Renal cortex interstitium (tissue), 11 donors: ENCODE measurements at regions not wholly inside any gene's neighbourhood (a gene's known extent, or its start where the extent isn't known, plus 50 kb on each side); places are given as distances from the start of the nearest gene placed in this dataset.

Experiments used
- DNase-seq, 11 donors: peaks; one replicate each; pipeline ENCODE4 v3.0.0-alpha.2; 2013; ENCODE audit warnings: low read depth in 9 of 11, low spot score in 4 of 11; ENCODE audit errors: extremely low read depth in 1 of 11

GRCh38 chr13:82702513-82702912 is 1179.8 kb downstream of the SLITRK1 start:
- DNase-seq = no peak

- no peak for DNase-seq
Observed at GRCh38 chr13:82701020-82701419, 1181.3 kb downstream of the SLITRK1 start.

DNA sequence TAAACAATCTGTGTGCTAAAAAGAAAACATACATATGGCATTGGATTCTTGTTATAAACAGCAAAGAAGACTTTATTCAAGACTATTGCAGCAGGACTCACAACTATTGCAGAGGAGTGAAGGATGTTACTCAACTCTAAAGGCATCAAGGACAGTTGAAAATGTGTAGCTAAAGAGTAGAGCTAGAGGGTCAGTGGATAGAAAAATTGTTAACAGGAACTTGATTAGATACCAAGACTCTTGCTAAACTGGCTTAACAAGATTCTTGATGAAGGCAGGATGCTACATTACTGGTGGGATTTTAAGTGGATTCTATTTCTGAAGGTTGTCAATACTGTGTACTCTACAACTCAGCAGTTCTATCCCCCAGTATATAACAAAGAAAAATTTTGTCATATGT is 1183.3 kb downstream of the SLITRK1 start:
- DNase-seq = no peak

GRCh38 chr13:82698383-82698782 is 1183.9 kb downstream of the SLITRK1 start:
- no peak for DNase-seq

DNA sequence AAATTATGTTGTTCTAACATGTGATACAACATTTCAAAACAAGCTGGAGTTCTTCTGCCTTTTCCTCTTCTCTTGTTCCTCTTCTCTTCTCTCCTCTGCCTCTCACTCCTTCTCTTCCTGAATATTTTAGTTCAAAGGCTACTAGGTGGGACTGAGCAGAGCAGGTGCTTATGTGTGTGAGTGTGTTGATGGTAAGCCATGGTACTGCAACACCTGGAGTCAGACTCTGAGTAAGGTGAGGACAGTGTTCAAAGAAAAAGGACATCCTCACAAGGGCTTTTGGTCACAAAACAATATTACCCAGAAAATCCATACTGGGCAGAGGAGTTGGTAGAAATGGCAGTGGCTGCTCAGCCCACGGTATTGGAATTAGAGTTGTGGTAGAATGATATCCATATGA is 1188.7 kb downstream of the SLITRK1 start:
- no peak for DNase-seq

- no peak for DNase-seq
Observed at GRCh38 chr13:82688400-82688994, 1193.8 kb downstream of the SLITRK1 start.

DNA sequence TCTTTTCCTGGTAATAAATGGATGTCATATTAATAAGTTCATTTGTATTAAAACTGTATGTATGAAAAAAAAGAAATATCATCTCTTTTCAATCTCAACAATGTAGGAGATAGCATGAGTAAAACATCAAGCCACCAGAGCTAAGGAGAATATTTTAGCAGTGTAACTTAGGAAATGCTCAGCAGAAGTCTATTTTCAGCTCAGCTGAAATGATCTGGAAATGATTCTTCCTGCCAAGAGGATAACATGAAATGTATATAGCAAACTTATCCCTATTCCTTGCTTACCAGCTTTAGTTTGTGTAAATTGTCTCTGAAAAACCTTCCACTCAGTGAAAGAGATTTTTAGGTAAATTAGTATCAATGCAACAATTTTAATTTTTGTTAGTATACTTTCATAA is 1194.4 kb downstream of the SLITRK1 start:
- DNase-seq = no peak

DNA sequence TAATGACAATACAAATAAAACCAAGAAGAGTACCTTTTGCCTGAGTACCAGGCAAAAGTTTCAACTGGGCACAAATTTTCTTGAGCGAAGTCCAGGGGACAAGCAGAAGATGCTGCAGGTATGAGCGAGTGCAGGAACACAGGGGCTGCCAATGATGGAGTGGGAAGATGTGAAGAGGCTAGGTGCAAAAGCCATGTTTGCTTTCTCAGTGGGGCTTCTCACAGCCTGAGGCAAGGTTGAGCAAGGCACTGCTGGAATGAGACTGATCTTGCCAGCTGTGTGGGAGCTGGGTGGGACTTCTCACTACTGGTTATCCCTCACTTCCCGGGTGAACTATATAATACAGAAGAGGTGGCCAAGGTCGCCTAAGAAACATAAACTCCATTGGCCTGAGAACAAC is 1200.7 kb downstream of the SLITRK1 start:
- no peak for DNase-seq

DNA sequence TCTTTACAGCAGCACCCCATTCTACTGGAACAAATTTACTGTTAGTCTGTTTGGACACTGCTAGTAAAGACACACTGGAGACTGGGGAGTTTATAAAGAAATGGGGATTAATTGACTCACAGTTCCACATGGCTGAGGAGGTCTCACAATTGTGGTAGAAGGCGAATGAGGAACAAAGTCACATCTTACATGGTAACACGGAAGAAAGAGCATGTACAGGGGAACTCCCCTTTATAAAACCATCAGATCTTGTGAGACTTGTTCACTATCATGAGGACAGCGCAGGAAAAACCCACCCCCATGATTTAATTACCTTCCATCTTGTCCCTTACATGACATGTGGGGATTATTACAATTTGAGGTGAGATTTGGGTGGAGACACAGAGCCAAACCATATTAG is 1204.2 kb downstream of the SLITRK1 start:
- DNase-seq = no peak

GRCh38 chr13:82675024-82675423 is 1207.2 kb downstream of the SLITRK1 start:
- DNase-seq = no peak

DNA sequence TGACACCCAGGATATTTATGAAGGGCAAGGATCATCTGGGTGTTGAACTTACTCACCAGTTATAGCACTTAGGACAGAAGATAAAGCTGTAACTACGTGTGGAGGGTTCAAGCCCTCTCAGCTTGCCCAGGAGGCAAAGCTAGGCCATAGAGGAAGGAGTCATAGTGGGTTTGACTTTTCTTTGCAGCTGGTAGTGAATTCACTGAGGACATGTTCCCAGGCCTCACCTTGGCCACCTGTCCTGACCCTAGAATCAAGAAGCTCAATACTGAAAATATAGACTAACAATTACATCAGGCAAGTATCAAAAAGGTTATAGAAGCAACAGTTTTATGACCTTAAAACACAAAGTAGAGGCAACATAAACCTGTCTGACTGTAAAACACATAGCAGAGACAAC is 1207.7 kb downstream of the SLITRK1 start:
- no peak for DNase-seq

GRCh38 chr13:82672248-82672647 is 1210.0 kb downstream of the SLITRK1 start:
- no peak for DNase-seq

DNA sequence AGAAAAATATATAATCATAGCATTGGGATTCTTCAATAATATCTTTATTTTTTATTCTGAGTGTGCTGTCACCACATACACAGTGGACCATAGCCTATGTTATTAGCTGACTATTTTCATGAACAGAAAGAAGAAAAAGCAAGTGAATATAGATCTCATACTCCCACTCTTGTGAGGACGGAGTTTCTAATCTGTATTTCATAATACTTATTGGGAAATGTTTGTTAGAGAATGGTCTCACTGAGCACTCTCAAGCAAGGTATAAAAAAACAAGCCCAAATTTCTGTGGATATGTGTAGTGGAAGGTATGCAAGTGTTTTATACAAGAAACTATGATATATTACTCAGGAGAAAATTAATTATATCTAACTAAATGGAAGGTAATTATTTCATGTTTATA is 1218.1 kb downstream of the SLITRK1 start:
- no peak for DNase-seq

GRCh38 chr13:82661126-82661525 is 1221.1 kb downstream of the SLITRK1 start:
- no peak for DNase-seq

GRCh38 chr13:82658811-82659210 is 1223.5 kb downstream of the SLITRK1 start:
- DNase-seq = no peak

GRCh38 chr13:82657471-82657870 is 1224.8 kb downstream of the SLITRK1 start:
- DNase-seq = no peak

DNA sequence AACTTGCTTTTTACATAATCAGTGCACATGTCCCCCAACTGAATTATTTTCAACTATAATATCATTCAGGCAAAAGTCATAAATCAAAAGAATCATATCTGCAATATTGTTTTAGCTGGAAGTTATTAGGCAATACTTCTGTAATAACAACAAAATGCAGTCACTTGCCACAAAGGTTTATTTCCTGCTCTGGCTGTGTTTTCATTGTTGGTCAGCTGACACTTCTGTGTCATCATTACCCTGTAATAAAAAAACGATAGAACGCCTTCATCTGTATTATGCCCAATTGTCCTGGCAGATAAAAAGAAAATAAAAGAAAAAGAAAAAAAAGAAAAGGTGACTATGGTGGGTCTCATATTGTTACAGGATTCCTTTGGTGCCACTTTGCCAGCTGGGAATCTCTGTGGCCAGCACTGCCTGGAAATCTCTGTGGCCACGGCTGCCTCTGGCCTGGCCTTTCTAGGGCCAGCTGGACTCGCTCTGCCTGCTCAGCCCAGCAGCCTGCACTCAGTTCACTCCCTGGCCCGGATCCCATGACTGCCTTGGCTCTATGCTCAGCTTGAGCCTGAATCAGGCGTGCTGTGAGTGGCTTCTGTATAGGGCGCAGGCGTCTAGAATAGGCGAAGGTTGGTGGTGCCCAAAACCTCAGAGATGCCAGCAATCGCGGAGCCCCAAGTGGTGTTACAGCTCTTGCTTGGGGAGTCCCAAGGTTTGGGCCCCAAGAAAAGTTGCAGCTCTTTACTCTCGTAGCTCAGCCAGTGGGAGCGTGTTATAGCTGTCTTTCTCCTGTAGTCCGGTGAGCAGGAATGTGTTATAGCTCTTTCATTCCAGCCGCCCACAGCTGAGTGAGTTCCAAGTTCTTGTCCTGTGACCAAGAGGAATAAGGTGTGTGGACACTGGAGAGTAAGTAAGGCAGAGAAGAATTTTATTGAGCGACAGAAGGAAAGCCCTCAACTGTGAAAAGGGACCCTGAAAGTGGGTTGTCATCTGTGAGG is 1227.1 kb downstream of the SLITRK1 start:
- no peak for DNase-seq

- DNase-seq = no peak
Observed at GRCh38 chr13:82654143-82654542, 1228.1 kb downstream of the SLITRK1 start.

DNA sequence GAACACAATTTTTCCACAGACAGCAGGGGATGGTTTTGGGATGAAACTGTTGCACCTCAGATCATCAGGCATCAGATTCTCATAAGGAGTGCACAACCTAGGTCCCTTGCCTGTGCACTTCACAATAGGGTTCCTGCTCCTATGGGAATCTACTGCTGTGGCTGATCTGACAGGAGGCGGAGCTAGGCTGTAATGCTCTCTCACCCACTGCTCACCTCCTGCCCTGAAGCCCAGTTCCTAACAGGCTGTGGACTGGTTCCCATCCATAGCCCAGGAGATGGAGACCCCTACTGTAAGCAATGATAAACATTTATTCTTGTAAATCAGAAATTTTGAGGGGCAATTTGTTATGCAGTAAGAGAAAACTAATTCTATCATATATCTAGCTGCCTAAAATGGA is 1234.7 kb downstream of the SLITRK1 start:
- no peak for DNase-seq

DNA sequence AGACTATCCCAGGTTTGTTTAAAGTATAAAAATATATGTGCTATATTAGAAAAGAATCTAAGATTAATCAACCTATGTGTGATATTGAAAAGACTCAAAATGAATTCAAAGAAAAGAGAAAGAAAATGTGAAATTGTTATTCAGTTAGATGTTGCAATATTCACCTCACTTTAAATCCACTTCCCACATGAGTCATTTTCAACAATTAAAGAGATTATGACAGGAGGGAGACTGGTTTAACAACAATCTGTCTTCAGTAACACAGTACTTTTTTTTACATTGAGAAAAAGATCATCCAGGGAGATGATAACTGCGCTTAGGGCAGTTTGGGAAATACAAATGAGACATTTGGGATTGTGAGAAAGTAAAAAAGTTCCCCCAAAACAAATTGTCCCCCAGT is 1246.2 kb downstream of the SLITRK1 start:
- DNase-seq = no peak

GRCh38 chr13:82634946-82635345 is 1247.3 kb downstream of the SLITRK1 start:
- DNase-seq = no peak
